WTC11 (cell line): ENCODE measurements at regions not wholly inside any gene's neighbourhood (a gene's known extent, or its start where the extent isn't known, plus 50 kb on each side); places are given as distances from the start of the nearest gene placed in this dataset.

Experiments used
- ATAC-seq: fragments of 200-7000 bp; cut with Tn5 transposase; 2 replicates; pipeline ENCODE4 v1.10.0; 2021; ENCODE audit warnings: mild to moderate bottlenecking, moderate library complexity
- CTCF ChIA-PET: fragments of 300-600 bp; sonication (Branson Sonifier 250); formaldehyde crosslinking; loops from one replicate; lab custom pipeline; 2021; ENCODE audit warnings: antibody characterized with exemption; lab: Charles Lee
- POLR2A ChIA-PET: fragments of 350-600 bp; sonication (Branson Sonifier 250); formaldehyde crosslinking; loops from one replicate; lab custom pipeline; 2021; ENCODE audit warnings: antibody characterized with exemption; lab: Charles Lee
- DNase-seq: peaks from one replicate; pipeline ENCODE4 v3.0.0; 2021; ENCODE audit warnings: low spot score
- H3K27ac Mint-ChIP-seq: 2 replicates; pipeline ENCODE4 v1.8.0; 2021; ENCODE audit warnings: mixed read lengths
- H3K27me3 Mint-ChIP-seq: 2 replicates; pipeline ENCODE4 v1.8.0; 2021; ENCODE audit warnings: low read depth, mild to moderate bottlenecking, moderate library complexity, mixed read lengths
- H3K36me3 Mint-ChIP-seq: 2 replicates; pipeline ENCODE4 v1.8.0; 2021; ENCODE audit warnings: mixed read lengths
- H3K4me1 Mint-ChIP-seq: 2 replicates; pipeline ENCODE4 v1.8.0; 2022; ENCODE audit warnings: mixed read lengths
- H3K4me3 Mint-ChIP-seq: 2 replicates; pipeline ENCODE4 v1.8.0; 2021; ENCODE audit warnings: mild to moderate bottlenecking, moderate library complexity, mixed read lengths
- H3K9me3 Mint-ChIP-seq: 2 replicates; pipeline ENCODE4 v1.8.0; 2021; ENCODE audit warnings: mixed read lengths
- CBFB ChIP-seq: sonication (generic); formaldehyde crosslinking; IDR thresholded peaks from 2 replicates; pipeline ENCODE4 v1.8.1; 2022; ENCODE audit warnings: mild to moderate bottlenecking, low read depth, missing genetic modification reagents
- CDX4 ChIP-seq: fragments of 250-450 bp; sonication (Bioruptor Pico); IDR thresholded peaks from 2 replicates; pipeline ENCODE4 v1.9.0; 2021; ENCODE audit warnings: moderate library complexity, mild to moderate bottlenecking, inconsistent platforms, borderline replicate concordance
- ERG ChIP-seq: fragments of 250-450 bp; sonication (Bioruptor Pico); IDR thresholded peaks from 2 replicates; pipeline ENCODE4 v1.8.0; 2021; ENCODE audit warnings: mild to moderate bottlenecking
- FOXJ3 ChIP-seq: sonication (generic); formaldehyde crosslinking; IDR thresholded peaks from 2 replicates; pipeline ENCODE4 v1.9.0; 2021; ENCODE audit warnings: missing genetic modification reagents, mild to moderate bottlenecking, borderline replicate concordance
- FOXK1 ChIP-seq: sonication (generic); formaldehyde crosslinking; IDR thresholded peaks from 2 replicates; pipeline ENCODE4 v1.8.0; 2022; ENCODE audit warnings: mild to moderate bottlenecking, moderate library complexity, missing genetic modification reagents
- IRF2 ChIP-seq: sonication (generic); formaldehyde crosslinking; IDR thresholded peaks from 2 replicates; pipeline ENCODE4 v1.8.0; 2022; ENCODE audit warnings: low read depth, missing genetic modification reagents, borderline replicate concordance
- JAZF1 ChIP-seq: fragments of 250-450 bp; sonication (Bioruptor Pico); IDR thresholded peaks from 2 replicates; pipeline ENCODE4 v1.9.0; 2021; ENCODE audit warnings: moderate library complexity, mild to moderate bottlenecking, inconsistent platforms
- MXD4 ChIP-seq: fragments of 250-450 bp; sonication (Bioruptor Pico); IDR thresholded peaks from 2 replicates; pipeline ENCODE4 v1.8.0; 2021; ENCODE audit warnings: mild to moderate bottlenecking, moderate library complexity, borderline replicate concordance
- NFATC4 ChIP-seq: fragments of 250-450 bp; sonication (Bioruptor Pico); IDR thresholded peaks from 2 replicates; pipeline ENCODE4 v1.9.0; 2021; ENCODE audit warnings: mild to moderate bottlenecking
- NFE2L1 ChIP-seq: sonication (generic); formaldehyde crosslinking; IDR thresholded peaks from 2 replicates; pipeline ENCODE4 v1.8.1; 2023; ENCODE audit warnings: missing genetic modification reagents
- PRRX2 ChIP-seq: fragments of 250-450 bp; sonication (Bioruptor Pico); IDR thresholded peaks from 2 replicates; pipeline ENCODE4 v1.8.0; 2021; ENCODE audit warnings: mild to moderate bottlenecking
- RELA ChIP-seq: sonication (generic); formaldehyde crosslinking; IDR thresholded peaks from 2 replicates; pipeline ENCODE4 v1.8.1; 2022; ENCODE audit warnings: missing genetic modification reagents, mild to moderate bottlenecking, borderline replicate concordance
- SOX15 ChIP-seq: fragments of 250-450 bp; sonication (Bioruptor Pico); IDR thresholded peaks from 2 replicates; pipeline ENCODE4 v1.9.0; 2021; ENCODE audit warnings: mild to moderate bottlenecking
- ZNF121 ChIP-seq: sonication (generic); formaldehyde crosslinking; IDR thresholded peaks from 2 replicates; pipeline ENCODE4 v1.8.0; 2023; ENCODE audit warnings: missing genetic modification reagents
- ZNF138 ChIP-seq: sonication (generic); formaldehyde crosslinking; conservative IDR thresholded peaks from 2 replicates; pipeline ENCODE4 v1.8.1; 2022; ENCODE audit warnings: mild to moderate bottlenecking, moderate library complexity, missing genetic modification reagents
- ZNF263 ChIP-seq: sonication (generic); formaldehyde crosslinking; IDR thresholded peaks from 2 replicates; pipeline ENCODE4 v1.8.1; 2022; ENCODE audit warnings: low read depth, mild to moderate bottlenecking, moderate library complexity, missing genetic modification reagents
- ZNF396 ChIP-seq: fragments of 250-450 bp; sonication (Bioruptor Pico); IDR thresholded peaks from 2 replicates; pipeline ENCODE4 v1.8.0; 2021; ENCODE audit warnings: mild to moderate bottlenecking, moderate library complexity, borderline replicate concordance
- ZNF512 ChIP-seq: sonication (generic); formaldehyde crosslinking; IDR thresholded peaks from 2 replicates; pipeline ENCODE4 v1.8.1; 2022; ENCODE audit warnings: missing genetic modification reagents, borderline replicate concordance
- TF ChIP-seq, protein P1 (sequence below): sonication (generic); formaldehyde crosslinking; conservative IDR thresholded peaks from 2 replicates; pipeline ENCODE4 v1.8.1; 2022; ENCODE audit warnings: mild to moderate bottlenecking, missing genetic modification reagents
- TF ChIP-seq, protein P2 (sequence below): sonication (generic); formaldehyde crosslinking; IDR thresholded peaks from 2 replicates; pipeline ENCODE4 v1.8.0; 2022; ENCODE audit warnings: mild to moderate bottlenecking, missing genetic modification reagents
- TF ChIP-seq, protein P3 (sequence below): sonication (generic); formaldehyde crosslinking; IDR thresholded peaks from 2 replicates; pipeline ENCODE4 v1.8.1; 2023; ENCODE audit warnings: mild to moderate bottlenecking, moderate library complexity, missing genetic modification reagents
- TF ChIP-seq, protein P4 (sequence below): sonication (generic); formaldehyde crosslinking; IDR thresholded peaks from 2 replicates; pipeline ENCODE4 v1.8.1; 2023; ENCODE audit warnings: mild to moderate bottlenecking, missing genetic modification reagents, moderate library complexity

- Mint-ChIP-seq H3K4me3 (no peak overlapping the region), H3K27ac (no peak overlapping the region), H3K4me1 (no peaks in the 10 kb centered on the region), H3K36me3 (no peaks in the 10 kb centered on the region), H3K9me3 (peaks cover 4% of the 10 kb centered on the region; the same call in 1 of the 2 replicates), H3K27me3 (no peaks in the 10 kb centered on the region; the same call in 1 of the 2 replicates)
- TF ChIP-seq PRRX2 (CRISPR knock-in tag) = no peak
- TF ChIP-seq JAZF1 (CRISPR knock-in tag) = no peak
- no peak for TF ChIP-seq NFE2L1
- TF ChIP-seq CBFB (CRISPR knock-in tag) = no peak
- TF ChIP-seq ZNF512 (CRISPR knock-in tag) = no peak
- no peak for TF ChIP-seq ZNF121 (CRISPR knock-in tag)
- TF ChIP-seq, protein P1, sequence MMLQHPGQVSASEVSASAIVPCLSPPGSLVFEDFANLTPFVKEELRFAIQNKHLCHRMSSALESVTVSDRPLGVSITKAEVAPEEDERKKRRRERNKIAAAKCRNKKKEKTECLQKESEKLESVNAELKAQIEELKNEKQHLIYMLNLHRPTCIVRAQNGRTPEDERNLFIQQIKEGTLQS (CRISPR knock-in tag) = no peak
- TF ChIP-seq ERG (CRISPR knock-in tag) = no peak
- TF ChIP-seq ZNF396 (CRISPR knock-in tag) = no peak
- TF ChIP-seq NFATC4 = no peak
- no peak for TF ChIP-seq CDX4 (CRISPR knock-in tag)
- TF ChIP-seq ZNF263 (CRISPR knock-in tag) = no peak
- DNase-seq (no peak), ATAC-seq (no peak)
- ChIA-PET POLR2A (no interaction called here), CTCF (interaction anchor here (0.9 kb wide), 1 partner anchor 82 kb away, joined by 3 read pairs; no protein-coding TSS in a partner anchor)
Observed at GRCh38 chr2:238594796-238595749, 168.3 kb downstream of the ASB1 start.

GRCh38 chr2:238595750-238596570 lies 169.2 kb downstream of the ASB1 start:
- no peak for ATAC-seq
- Mint-ChIP-seq H3K36me3 (no peaks in the 10 kb centered on the region), H3K4me3 (no peak overlapping the region), H3K9me3 (peaks cover 4% of the 10 kb centered on the region; the same call in 1 of the 2 replicates), H3K27ac (no peak overlapping the region), H3K4me1 (no peaks in the 10 kb centered on the region), H3K27me3 (no peaks in the 10 kb centered on the region; the same call in 1 of the 2 replicates)
- DNase-seq = no peak
- POLR2A ChIA-PET = interaction anchor here (0.5 kb wide), 1 partner anchor 23 kb away, joined by 4 read pairs; no protein-coding TSS in a partner anchor
- no peak for TF ChIP-seq FOXK1
- TF ChIP-seq RELA (CRISPR knock-in tag) = no peak
- no peak for TF ChIP-seq MXD4 (CRISPR knock-in tag)
- TF ChIP-seq, protein P2, sequence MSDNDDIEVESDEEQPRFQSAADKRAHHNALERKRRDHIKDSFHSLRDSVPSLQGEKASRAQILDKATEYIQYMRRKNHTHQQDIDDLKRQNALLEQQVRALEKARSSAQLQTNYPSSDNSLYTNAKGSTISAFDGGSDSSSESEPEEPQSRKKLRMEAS (CRISPR knock-in tag) = no peak
- TF ChIP-seq, protein P3, sequence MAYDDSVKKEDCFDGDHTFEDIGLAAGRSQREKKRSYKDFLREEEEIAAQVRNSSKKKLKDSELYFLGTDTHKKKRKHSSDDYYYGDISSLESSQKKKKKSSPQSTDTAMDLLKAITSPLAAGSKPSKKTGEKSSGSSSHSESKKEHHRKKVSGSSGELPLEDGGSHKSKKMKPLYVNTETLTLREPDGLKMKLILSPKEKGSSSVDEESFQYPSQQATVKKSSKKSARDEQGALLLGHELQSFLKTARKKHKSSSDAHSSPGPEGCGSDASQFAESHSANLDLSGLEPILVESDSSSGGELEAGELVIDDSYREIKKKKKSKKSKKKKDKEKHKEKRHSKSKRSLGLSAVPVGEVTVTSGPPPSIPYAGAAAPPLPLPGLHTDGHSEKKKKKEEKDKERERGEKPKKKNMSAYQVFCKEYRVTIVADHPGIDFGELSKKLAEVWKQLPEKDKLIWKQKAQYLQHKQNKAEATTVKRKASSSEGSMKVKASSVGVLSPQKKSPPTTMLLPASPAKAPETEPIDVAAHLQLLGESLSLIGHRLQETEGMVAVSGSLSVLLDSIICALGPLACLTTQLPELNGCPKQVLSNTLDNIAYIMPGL = no peak
- no peak for TF ChIP-seq IRF2 (CRISPR knock-in tag)
- no peak for TF ChIP-seq SOX15 (CRISPR knock-in tag)
- no peak for TF ChIP-seq ZNF138
- TF ChIP-seq, protein P4, sequence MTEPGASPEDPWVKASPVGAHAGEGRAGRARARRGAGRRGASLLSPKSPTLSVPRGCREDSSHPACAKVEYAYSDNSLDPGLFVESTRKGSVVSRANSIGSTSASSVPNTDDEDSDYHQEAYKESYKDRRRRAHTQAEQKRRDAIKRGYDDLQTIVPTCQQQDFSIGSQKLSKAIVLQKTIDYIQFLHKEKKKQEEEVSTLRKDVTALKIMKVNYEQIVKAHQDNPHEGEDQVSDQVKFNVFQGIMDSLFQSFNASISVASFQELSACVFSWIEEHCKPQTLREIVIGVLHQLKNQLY (CRISPR knock-in tag) = no peak
- TF ChIP-seq FOXJ3 (CRISPR knock-in tag) = no peak
- CTCF ChIA-PET = interaction anchor here (0.9 kb wide), 1 partner anchor 83 kb away, joined by 3 read pairs; no protein-coding TSS in a partner anchor
